Activated CD8-positive, alpha-beta memory T cell treated with anti-CD3 and anti-CD28 coated beads for 4 hours (primary cell): ENCODE measurements at regions not wholly inside any gene's neighbourhood (a gene's known extent, or its start where the extent isn't known, plus 50 kb on each side); places are given as distances from the start of the nearest gene placed in this dataset.
"Not testable (repeated sequence)": the region's sequence is repeated elsewhere in the genome, so short reads cannot be mapped to it uniquely, and the experiment has no call there.

Experiments
- DNase-seq, 2 donors: peaks; one replicate each; pipeline ENCODE4 v3.0.0-alpha.2; 2020; ENCODE audit warnings: low read depth in 2 of 2

GRCh38 chr3:194924889-194925288 is 239.2 kb downstream of the FAM43A start:
- not testable (repeated sequence) for DNase-seq

GRCh38 chr3:194925614-194926013 is 239.9 kb downstream of the FAM43A start:
- DNase-seq = no peak

GRCh38 chr3:194928227-194928626 is 242.5 kb downstream of the FAM43A start:
- DNase-seq = no peak

GRCh38 chr3:194928831-194929577 is 243.3 kb downstream of the FAM43A start:
- no peak for DNase-seq

GRCh38 chr3:194929578-194929960 is 243.9 kb downstream of the FAM43A start:
- DNase-seq = no peak

- no peak for DNase-seq
These were observed 244.9 kb downstream of the FAM43A start for GRCh38 chr3:194930377-194931204.

DNA sequence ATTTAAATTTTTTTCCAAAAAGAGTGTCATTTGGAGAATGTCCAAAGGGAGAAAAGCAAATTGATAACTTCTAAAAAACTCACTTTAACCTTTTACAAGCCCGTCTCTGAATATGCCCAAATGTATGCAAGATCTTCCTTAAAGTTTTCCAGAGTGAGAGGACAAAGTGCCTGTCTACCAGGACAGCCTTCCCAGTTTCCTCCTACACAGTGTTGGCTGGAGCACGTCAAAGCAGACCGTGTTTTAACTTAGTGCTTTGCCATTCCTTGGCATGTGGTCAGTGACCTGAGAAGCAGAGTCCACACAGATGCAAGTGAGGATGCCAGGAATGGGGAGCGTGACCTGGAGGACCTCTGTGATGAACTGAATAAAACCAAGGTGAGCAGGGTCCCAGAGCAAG is 245.7 kb downstream of the FAM43A start:
- DNase-seq = no peak

DNA sequence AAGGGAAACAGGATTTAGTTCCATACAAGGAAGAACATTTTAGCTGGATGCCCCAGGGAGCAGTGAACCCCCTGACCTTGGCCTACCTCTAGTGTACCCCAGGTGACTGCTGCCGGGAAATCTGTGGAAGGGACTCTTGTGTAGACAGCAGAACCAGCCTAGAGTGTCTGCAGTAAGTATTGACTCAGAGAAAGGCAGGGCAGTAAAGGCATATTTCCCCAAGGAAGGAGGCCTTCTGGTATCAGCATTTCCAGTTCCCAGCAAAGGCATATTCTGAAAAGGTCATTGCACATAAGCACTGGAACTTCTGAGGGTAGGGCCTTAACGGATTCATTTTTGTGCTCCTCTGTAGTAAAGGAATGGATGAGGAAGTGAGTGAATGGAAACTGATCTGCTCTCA is 246.2 kb downstream of the FAM43A start:
- DNase-seq = no peak

DNA sequence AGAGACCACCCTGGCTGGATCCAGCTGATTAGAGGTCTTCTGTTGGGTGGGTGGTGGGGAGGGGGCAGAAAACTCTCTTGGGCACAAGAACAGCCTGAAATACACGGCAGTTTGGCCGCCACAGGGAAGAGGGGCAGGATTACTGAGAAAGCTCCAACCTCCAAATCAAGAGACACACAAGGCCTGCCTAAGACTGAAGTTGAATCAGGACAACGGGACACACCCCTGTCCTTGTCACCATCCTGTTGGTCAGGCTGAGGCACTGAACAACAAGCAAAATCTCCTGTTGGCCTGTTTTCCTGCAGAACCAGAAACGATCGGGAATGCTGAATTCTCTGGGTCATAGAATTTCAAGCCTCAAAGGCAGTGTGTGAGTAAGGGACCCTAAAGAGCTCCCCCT is 247.8 kb downstream of the FAM43A start:
- DNase-seq = no peak

- DNase-seq = no peak
These were observed 249.4 kb downstream of the FAM43A start for GRCh38 chr3:194935061-194935460.

- no peak for DNase-seq
These were observed 250.2 kb downstream of the FAM43A start for GRCh38 chr3:194935632-194936470.

DNA sequence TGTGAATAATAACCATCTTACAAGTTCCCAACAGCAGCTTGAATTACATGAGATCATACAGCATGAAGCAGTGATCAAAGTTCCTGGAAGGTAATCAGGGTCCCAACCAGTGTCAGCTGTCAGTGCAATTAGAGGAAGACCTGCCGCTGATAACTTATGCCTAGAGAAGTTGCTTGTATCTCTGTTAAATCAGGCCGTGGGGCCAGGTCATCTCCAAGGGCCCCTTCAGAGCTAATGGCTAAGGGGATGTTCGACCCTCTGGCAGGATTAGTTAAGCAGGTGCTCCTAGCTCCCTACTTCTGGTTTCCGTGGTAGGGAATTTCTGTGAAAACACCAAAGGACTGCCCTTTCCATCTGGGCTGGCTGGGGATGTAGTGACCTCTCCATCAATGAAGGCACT is 251.0 kb downstream of the FAM43A start:
- no peak for DNase-seq

GRCh38 chr3:194937144-194937543 is 251.5 kb downstream of the FAM43A start:
- no peak for DNase-seq

GRCh38 chr3:194937882-194938321 is 252.2 kb downstream of the FAM43A start:
- DNase-seq = no peak

DNA sequence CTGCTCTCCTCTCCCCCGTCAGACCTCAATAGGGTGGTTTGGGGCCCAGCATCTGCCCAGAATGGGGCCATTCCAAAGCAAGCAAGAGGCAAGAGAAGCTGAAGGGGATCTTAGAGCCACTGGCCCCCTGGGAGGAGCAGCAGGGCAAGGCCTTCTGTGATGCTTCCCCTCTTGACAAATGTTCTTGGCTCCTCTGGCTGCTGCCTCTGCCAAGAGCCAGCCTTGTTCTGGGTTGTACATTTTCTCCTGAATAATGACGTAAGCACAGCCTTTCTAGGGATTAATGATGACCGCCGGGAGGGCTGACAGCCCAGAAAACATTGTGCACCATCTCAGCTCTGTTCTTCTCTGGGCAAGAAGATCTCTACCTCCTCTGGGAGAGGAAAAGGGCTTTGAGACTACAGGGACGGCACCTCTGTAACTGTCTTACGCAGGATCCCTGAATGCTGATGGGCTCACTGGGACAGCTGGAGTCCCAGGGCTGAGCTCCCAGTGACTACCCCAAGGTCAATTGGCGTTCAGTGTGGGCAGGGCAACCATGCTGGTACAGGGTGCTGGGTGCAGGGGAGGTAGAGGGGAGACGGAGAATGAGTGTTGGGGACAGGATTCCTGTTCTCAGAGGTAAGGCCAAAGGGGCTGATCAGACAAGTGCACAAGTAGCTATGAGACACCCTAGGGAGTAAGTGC is 253.3 kb downstream of the FAM43A start:
- no peak for DNase-seq

DNA sequence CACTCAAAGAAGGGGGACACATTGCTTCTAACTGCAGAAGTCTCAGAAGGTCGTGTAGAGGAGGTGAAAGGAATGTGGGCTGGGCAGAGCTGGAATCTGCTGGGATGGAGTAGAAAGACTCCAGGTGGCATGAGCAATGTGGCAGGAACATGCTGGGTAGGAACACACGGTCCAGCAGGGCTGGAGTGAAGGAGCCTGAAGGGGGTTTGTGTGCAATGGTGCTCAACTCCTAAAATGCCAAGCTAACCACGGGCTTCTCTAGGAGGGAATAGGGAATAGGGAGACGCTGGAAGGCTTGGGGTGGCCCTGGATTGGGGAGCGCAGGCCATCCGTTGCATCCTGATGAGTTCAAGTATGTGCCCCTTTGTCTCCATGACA is 253.8 kb downstream of the FAM43A start:
- DNase-seq = no peak

GRCh38 chr3:194939949-194940770 is 254.5 kb downstream of the FAM43A start:
- no peak for DNase-seq

DNA sequence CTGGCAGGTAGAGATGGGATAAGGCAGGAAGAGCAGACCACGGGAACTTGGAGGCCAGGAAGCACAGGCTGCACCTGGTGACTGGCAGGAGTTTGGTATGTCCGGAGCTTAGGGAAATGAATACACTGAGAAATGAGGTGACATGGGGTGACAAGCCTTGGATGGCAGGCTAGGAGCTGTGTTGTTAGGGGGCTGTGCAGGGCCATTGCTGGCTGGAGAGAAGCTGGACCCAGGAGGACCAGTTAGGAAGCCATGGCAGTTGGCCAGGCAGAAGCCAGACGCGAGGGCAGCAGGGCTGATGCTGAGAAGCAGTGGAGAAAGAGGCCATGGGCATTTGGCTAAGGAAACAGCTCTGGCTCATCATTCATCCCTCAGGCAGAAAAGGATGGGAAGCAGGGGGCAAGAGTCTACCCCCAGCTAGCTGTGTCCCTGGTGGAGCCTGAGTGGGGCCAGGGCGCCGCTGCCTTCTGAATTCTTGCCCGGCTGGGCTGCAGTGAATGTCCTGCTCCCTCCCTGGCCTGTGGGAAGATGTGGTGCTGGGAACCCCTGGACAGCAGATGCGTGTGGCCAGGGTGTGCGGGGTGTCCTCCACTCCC is 255.8 kb downstream of the FAM43A start:
- no peak for DNase-seq

GRCh38 chr3:194941956-194942511 is 256.4 kb downstream of the FAM43A start:
- no peak for DNase-seq

DNA sequence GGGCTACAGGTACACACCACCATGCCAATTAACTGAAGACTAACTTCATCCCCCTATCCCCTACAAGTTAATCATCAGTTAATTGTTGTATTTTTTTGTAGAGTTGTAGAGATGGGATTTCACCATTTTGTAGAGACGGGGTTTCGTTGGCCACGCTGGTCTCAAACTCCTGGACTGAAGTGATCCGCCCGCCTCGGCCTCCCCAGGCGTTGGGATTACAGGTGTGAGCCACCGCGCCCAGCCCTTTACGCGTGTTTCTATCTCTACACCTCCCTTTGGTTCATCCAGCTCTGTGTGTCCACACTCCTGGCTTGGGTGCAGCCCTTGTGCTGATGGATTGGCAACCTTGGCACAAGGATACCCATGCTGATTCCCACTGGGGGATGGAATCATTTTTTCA is 258.8 kb downstream of the FAM43A start:
- DNase-seq = no peak
